ENCODE measurements at regions not wholly inside any gene's neighbourhood (a gene's known extent, or its start where the extent isn't known, plus 50 kb on each side); places are given as distances from the start of the nearest gene placed in this dataset.

DNA sequence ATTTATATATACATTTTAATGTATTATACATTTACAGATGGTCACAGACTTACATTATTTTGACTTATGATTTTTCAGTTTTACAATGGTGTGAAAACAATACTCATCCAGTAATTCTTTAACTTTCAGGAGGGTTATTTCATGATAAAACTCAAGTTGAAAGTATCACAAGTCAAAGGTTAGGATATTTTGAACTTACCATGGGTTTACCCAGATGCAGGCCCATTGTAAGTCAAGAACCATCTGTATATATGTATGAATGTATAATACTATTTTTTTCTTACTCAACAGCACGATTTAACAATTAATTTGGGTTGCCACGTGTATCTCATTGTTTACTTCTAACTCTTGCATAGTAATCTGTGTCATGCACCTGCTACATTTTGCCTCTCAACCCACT, 1002.0 kb downstream of the OTOL1 start:
- Mint-ChIP-seq H3K27me3 (ENCODE audit: low read depth) (no peaks in the 10 kb centered on the region), H3K4me3 (no peak overlapping the region), H3K4me1 (no peaks in the 10 kb centered on the region), H3K27ac (no peak overlapping the region), H3K36me3 (peaks cover 18% of the 10 kb centered on the region), H3K9me3 (peaks cover 41% of the 10 kb centered on the region)
- ChIA-PET POLR2A (no interaction called here), CTCF (no interaction called here)
- DNase-seq (ENCODE audit: low spot score) (no peak), ATAC-seq (no peak)
- TF ChIP-seq, protein P1, sequence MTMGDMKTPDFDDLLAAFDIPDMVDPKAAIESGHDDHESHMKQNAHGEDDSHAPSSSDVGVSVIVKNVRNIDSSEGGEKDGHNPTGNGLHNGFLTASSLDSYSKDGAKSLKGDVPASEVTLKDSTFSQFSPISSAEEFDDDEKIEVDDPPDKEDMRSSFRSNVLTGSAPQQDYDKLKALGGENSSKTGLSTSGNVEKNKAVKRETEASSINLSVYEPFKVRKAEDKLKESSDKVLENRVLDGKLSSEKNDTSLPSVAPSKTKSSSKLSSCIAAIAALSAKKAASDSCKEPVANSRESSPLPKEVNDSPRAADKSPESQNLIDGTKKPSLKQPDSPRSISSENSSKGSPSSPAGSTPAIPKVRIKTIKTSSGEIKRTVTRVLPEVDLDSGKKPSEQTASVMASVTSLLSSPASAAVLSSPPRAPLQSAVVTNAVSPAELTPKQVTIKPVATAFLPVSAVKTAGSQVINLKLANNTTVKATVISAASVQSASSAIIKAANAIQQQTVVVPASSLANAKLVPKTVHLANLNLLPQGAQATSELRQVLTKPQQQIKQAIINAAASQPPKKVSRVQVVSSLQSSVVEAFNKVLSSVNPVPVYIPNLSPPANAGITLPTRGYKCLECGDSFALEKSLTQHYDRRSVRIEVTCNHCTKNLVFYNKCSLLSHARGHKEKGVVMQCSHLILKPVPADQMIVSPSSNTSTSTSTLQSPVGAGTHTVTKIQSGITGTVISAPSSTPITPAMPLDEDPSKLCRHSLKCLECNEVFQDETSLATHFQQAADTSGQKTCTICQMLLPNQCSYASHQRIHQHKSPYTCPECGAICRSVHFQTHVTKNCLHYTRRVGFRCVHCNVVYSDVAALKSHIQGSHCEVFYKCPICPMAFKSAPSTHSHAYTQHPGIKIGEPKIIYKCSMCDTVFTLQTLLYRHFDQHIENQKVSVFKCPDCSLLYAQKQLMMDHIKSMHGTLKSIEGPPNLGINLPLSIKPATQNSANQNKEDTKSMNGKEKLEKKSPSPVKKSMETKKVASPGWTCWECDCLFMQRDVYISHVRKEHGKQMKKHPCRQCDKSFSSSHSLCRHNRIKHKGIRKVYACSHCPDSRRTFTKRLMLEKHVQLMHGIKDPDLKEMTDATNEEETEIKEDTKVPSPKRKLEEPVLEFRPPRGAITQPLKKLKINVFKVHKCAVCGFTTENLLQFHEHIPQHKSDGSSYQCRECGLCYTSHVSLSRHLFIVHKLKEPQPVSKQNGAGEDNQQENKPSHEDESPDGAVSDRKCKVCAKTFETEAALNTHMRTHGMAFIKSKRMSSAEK (CRISPR knock-in tag; IDR thresholded peaks at IDR 0.05; ENCODE audit: borderline replicate concordance): no peak
- TF ChIP-seq ESRRA (CRISPR knock-in tag; IDR thresholded peaks at IDR 0.05; ENCODE audit: borderline replicate concordance): no peak
- no peak for TF ChIP-seq ZBTB21 (CRISPR knock-in tag; IDR thresholded peaks at IDR 0.05; ENCODE audit: borderline replicate concordance)
- TF ChIP-seq, protein P2, sequence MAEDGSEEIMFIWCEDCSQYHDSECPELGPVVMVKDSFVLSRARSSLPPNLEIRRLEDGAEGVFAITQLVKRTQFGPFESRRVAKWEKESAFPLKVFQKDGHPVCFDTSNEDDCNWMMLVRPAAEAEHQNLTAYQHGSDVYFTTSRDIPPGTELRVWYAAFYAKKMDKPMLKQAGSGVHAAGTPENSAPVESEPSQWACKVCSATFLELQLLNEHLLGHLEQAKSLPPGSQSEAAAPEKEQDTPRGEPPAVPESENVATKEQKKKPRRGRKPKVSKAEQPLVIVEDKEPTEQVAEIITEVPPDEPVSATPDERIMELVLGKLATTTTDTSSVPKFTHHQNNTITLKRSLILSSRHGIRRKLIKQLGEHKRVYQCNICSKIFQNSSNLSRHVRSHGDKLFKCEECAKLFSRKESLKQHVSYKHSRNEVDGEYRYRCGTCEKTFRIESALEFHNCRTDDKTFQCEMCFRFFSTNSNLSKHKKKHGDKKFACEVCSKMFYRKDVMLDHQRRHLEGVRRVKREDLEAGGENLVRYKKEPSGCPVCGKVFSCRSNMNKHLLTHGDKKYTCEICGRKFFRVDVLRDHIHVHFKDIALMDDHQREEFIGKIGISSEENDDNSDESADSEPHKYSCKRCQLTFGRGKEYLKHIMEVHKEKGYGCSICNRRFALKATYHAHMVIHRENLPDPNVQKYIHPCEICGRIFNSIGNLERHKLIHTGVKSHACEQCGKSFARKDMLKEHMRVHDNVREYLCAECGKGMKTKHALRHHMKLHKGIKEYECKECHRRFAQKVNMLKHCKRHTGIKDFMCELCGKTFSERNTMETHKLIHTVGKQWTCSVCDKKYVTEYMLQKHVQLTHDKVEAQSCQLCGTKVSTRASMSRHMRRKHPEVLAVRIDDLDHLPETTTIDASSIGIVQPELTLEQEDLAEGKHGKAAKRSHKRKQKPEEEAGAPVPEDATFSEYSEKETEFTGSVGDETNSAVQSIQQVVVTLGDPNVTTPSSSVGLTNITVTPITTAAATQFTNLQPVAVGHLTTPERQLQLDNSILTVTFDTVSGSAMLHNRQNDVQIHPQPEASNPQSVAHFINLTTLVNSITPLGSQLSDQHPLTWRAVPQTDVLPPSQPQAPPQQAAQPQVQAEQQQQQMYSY (CRISPR knock-in tag; IDR thresholded peaks at IDR 0.05): no peak
- TF ChIP-seq NR1H2 (CRISPR knock-in tag; IDR thresholded peaks at IDR 0.05): no peak
- TF ChIP-seq, protein P3, sequence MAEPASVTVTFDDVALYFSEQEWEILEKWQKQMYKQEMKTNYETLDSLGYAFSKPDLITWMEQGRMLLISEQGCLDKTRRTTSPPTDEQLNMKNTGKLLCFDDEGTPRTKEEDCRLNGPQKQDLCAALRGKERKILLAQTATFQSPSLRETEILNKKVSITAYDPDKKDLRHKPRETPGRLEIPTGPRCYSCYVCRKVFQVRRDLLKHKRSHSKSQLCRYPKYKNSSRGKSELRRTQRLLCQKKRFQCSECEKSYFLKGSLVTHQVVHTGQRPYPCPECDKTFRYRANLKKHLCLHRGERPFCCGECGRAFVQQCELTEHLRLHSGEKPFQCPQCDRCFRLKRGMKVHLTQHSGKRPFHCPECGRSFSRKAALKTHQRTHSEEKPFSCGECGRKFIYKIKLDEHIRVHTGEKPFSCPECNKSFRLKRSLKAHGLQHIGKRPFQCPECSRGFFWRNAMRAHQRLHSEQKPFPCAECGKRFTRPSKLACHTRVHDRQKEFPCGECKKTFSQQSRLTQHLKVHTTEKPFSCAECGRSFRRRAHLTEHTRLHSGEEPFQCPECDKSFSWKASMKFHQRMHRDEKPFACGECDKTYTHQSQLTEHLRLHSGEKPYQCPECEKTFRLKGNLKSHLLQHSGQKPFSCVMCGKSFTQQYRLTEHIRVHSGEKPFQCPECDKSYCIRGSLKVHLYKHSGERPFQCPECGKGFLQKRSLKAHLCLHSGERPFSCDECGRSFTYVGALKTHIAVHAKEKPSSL (CRISPR knock-in tag; conservative IDR thresholded peaks at IDR 0.05): no peak
- TF ChIP-seq, protein P4, sequence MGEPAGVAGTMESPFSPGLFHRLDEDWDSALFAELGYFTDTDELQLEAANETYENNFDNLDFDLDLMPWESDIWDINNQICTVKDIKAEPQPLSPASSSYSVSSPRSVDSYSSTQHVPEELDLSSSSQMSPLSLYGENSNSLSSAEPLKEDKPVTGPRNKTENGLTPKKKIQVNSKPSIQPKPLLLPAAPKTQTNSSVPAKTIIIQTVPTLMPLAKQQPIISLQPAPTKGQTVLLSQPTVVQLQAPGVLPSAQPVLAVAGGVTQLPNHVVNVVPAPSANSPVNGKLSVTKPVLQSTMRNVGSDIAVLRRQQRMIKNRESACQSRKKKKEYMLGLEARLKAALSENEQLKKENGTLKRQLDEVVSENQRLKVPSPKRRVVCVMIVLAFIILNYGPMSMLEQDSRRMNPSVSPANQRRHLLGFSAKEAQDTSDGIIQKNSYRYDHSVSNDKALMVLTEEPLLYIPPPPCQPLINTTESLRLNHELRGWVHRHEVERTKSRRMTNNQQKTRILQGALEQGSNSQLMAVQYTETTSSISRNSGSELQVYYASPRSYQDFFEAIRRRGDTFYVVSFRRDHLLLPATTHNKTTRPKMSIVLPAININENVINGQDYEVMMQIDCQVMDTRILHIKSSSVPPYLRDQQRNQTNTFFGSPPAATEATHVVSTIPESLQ (CRISPR knock-in tag; IDR thresholded peaks at IDR 0.05): no peak
- TF ChIP-seq, protein P5, sequence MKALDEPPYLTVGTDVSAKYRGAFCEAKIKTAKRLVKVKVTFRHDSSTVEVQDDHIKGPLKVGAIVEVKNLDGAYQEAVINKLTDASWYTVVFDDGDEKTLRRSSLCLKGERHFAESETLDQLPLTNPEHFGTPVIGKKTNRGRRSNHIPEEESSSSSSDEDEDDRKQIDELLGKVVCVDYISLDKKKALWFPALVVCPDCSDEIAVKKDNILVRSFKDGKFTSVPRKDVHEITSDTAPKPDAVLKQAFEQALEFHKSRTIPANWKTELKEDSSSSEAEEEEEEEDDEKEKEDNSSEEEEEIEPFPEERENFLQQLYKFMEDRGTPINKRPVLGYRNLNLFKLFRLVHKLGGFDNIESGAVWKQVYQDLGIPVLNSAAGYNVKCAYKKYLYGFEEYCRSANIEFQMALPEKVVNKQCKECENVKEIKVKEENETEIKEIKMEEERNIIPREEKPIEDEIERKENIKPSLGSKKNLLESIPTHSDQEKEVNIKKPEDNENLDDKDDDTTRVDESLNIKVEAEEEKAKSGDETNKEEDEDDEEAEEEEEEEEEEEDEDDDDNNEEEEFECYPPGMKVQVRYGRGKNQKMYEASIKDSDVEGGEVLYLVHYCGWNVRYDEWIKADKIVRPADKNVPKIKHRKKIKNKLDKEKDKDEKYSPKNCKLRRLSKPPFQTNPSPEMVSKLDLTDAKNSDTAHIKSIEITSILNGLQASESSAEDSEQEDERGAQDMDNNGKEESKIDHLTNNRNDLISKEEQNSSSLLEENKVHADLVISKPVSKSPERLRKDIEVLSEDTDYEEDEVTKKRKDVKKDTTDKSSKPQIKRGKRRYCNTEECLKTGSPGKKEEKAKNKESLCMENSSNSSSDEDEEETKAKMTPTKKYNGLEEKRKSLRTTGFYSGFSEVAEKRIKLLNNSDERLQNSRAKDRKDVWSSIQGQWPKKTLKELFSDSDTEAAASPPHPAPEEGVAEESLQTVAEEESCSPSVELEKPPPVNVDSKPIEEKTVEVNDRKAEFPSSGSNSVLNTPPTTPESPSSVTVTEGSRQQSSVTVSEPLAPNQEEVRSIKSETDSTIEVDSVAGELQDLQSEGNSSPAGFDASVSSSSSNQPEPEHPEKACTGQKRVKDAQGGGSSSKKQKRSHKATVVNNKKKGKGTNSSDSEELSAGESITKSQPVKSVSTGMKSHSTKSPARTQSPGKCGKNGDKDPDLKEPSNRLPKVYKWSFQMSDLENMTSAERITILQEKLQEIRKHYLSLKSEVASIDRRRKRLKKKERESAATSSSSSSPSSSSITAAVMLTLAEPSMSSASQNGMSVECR (CRISPR knock-in tag; IDR thresholded peaks at IDR 0.05; ENCODE audit: borderline replicate concordance): no peak
- TF ChIP-seq CREM (CRISPR knock-in tag; IDR thresholded peaks at IDR 0.05): no peak
- TF ChIP-seq NFE2L1 (CRISPR knock-in tag; IDR thresholded peaks at IDR 0.05): no peak
- TF ChIP-seq ZNF671 (CRISPR knock-in tag; IDR thresholded peaks at IDR 0.05): no peak
- no peak for TF ChIP-seq JAZF1 (CRISPR knock-in tag; IDR thresholded peaks at IDR 0.05)
- TF ChIP-seq ZNF232 (CRISPR knock-in tag; IDR thresholded peaks at IDR 0.05): no peak
- TF ChIP-seq PRRX2 (CRISPR knock-in tag; IDR thresholded peaks at IDR 0.05): no peak
- TF ChIP-seq ZNF317 (CRISPR knock-in tag; IDR thresholded peaks at IDR 0.05; ENCODE audit: borderline replicate concordance, low read depth): no peak
- TF ChIP-seq, protein P6, sequence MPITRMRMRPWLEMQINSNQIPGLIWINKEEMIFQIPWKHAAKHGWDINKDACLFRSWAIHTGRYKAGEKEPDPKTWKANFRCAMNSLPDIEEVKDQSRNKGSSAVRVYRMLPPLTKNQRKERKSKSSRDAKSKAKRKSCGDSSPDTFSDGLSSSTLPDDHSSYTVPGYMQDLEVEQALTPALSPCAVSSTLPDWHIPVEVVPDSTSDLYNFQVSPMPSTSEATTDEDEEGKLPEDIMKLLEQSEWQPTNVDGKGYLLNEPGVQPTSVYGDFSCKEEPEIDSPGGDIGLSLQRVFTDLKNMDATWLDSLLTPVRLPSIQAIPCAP (CRISPR knock-in tag; IDR thresholded peaks at IDR 0.05): no peak
- no peak for TF ChIP-seq RELA (CRISPR knock-in tag; IDR thresholded peaks at IDR 0.05; ENCODE audit: borderline replicate concordance)
- TF ChIP-seq, protein P7, sequence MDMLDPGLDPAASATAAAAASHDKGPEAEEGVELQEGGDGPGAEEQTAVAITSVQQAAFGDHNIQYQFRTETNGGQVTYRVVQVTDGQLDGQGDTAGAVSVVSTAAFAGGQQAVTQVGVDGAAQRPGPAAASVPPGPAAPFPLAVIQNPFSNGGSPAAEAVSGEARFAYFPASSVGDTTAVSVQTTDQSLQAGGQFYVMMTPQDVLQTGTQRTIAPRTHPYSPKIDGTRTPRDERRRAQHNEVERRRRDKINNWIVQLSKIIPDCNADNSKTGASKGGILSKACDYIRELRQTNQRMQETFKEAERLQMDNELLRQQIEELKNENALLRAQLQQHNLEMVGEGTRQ (CRISPR knock-in tag; IDR thresholded peaks at IDR 0.05): no peak

Measured in WTC11 (cell line).